Type B pancreatic cell (in vitro differentiated cells): ENCODE measurements at regions not wholly inside any gene's neighbourhood (a gene's known extent, or its start where the extent isn't known, plus 50 kb on each side); places are given as distances from the start of the nearest gene placed in this dataset.

Source experiments
- DNase-seq: peaks from one replicate; pipeline ENCODE4 v3.0.0; 2021; ENCODE audit warnings: mixed read lengths; ENCODE audit not compliant: unreplicated experiment; ENCODE audit errors: extremely low spot score
- H3K27ac Mint-ChIP-seq: 2 replicates; pipeline ENCODE4 v1.8.0; 2021; ENCODE audit warnings: mild to moderate bottlenecking, mixed read lengths
- H3K27me3 Mint-ChIP-seq: 2 replicates; pipeline ENCODE4 v1.8.0; 2021; ENCODE audit warnings: mixed read lengths
- H3K36me3 Mint-ChIP-seq: 2 replicates; pipeline ENCODE4 v1.8.0; 2021; ENCODE audit warnings: mixed read lengths
- H3K4me1 Mint-ChIP-seq: one replicate; pipeline ENCODE4 v1.8.0; 2021; ENCODE audit warnings: mixed read lengths; ENCODE audit not compliant: unreplicated experiment
- H3K4me3 Mint-ChIP-seq: 2 replicates; pipeline ENCODE4 v1.8.0; 2021; ENCODE audit warnings: mild to moderate bottlenecking, mixed read lengths
- H3K9me3 Mint-ChIP-seq: 2 replicates; pipeline ENCODE4 v1.8.0; 2021; ENCODE audit warnings: mixed read lengths
- TF ChIP-seq, protein P1 (sequence below): fragments of 200-600 bp; sonication (generic); conservative IDR thresholded peaks from 2 replicates; pipeline ENCODE4 v1.5.0; 2021; ENCODE audit warnings: antibody characterized with exemption, mild to moderate bottlenecking

DNA sequence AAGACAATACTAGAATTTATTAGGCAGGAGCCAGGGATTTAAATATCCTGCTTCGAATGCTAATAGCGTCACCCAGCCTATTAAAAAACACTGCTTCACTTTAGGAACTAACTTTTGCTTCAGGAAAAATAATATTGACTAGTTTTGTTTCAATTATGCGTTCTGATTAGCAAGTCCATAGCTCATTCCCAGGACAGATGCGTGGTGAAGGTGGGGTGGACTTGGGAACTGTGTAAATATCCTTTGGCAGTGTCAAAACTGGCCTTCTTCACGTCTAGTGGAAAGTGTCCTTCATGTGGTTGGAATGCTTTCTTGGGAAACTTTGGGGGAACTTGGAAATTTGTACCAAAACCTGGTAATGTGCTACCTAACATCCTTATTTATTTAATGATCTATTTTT lies 474.8 kb upstream of the NOVA1 start:
- Mint-ChIP-seq H3K4me3 (no peak overlapping the region), H3K27me3 (no peaks in the 10 kb centered on the region), H3K27ac (no peak overlapping the region), H3K36me3 (no peaks in the 10 kb centered on the region), H3K9me3 (no peaks in the 10 kb centered on the region), H3K4me1 (peaks cover 4% of the 10 kb centered on the region)
- TF ChIP-seq, protein P1, sequence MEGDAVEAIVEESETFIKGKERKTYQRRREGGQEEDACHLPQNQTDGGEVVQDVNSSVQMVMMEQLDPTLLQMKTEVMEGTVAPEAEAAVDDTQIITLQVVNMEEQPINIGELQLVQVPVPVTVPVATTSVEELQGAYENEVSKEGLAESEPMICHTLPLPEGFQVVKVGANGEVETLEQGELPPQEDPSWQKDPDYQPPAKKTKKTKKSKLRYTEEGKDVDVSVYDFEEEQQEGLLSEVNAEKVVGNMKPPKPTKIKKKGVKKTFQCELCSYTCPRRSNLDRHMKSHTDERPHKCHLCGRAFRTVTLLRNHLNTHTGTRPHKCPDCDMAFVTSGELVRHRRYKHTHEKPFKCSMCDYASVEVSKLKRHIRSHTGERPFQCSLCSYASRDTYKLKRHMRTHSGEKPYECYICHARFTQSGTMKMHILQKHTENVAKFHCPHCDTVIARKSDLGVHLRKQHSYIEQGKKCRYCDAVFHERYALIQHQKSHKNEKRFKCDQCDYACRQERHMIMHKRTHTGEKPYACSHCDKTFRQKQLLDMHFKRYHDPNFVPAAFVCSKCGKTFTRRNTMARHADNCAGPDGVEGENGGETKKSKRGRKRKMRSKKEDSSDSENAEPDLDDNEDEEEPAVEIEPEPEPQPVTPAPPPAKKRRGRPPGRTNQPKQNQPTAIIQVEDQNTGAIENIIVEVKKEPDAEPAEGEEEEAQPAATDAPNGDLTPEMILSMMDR = no peak
- no peak for DNase-seq

GRCh38 chr14:27075503-27075902 lies 477.7 kb upstream of the NOVA1 start:
- Mint-ChIP-seq H3K4me1 (peaks cover 4% of the 10 kb centered on the region), H3K27me3 (no peaks in the 10 kb centered on the region), H3K4me3 (no peak overlapping the region), H3K36me3 (no peaks in the 10 kb centered on the region), H3K27ac (no peak overlapping the region), H3K9me3 (no peaks in the 10 kb centered on the region)
- no peak for DNase-seq
- TF ChIP-seq, protein P1 = no peak

DNA sequence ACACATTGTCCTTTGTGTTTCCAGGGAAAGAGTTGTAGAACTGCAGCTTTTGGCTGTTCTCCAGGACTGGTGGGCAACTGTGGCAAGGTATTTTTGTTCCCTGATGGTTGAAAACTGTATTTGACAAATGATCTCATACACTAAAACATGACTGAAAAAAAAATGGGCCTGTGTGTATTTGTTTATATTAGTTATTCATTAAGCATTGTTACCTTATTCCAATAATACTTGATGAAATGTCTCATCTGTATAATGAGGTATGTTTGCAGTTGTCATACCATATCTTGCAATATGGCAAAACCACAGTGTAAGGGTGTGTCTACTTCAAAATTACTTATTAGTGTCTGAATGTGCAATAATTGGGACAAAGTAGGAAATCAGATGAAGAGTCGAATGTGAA lies 479.4 kb upstream of the NOVA1 start:
- DNase-seq = no peak
- no peaks in the 10 kb centered on the region for H3K27me3 Mint-ChIP-seq
- H3K27ac Mint-ChIP-seq = peak overlapping the region; percentile 55
- no peaks in the 10 kb centered on the region for H3K9me3 Mint-ChIP-seq
- H3K4me3 Mint-ChIP-seq = no peak overlapping the region
- TF ChIP-seq, protein P1 = no peak
- H3K36me3 Mint-ChIP-seq = no peaks in the 10 kb centered on the region
- peaks cover 4% of the 10 kb centered on the region for H3K4me1 Mint-ChIP-seq

- Mint-ChIP-seq H3K9me3 (no peaks in the 10 kb centered on the region), H3K4me3 (no peak overlapping the region), H3K36me3 (no peaks in the 10 kb centered on the region), H3K27ac (peak overlapping the region; percentile 55), H3K27me3 (no peaks in the 10 kb centered on the region), H3K4me1 (peaks cover 4% of the 10 kb centered on the region)
- DNase-seq = no peak
- TF ChIP-seq, protein P1 = no peak
Measured at GRCh38 chr14:27077710-27078109, 479.9 kb upstream of the NOVA1 start.

DNA sequence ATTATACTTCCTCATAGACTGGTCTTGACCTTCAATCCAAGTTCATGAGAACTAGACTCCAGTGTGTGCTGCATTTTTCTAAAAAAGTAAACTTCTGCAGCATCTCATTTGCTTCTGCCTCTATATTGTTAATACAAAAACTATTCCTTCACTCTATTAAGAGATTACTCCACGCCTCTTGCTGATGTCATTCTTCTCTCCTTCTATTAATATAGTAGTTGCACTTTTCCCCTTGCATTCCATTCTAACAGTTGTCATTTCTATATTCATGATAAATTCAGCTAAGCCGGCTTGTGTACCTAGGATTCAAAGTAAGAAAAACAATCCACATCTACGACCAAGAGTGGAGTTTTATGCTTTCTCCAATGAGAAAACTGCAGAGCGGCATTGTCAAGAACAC lies 480.4 kb upstream of the NOVA1 start:
- H3K4me1 Mint-ChIP-seq = peaks cover 4% of the 10 kb centered on the region
- TF ChIP-seq, protein P1 = no peak
- no peak for DNase-seq
- H3K9me3 Mint-ChIP-seq = no peaks in the 10 kb centered on the region
- H3K36me3 Mint-ChIP-seq = no peaks in the 10 kb centered on the region
- H3K27me3 Mint-ChIP-seq = no peaks in the 10 kb centered on the region
- H3K4me3 Mint-ChIP-seq = peak overlapping the region; percentile 4
- peak overlapping the region; percentile 55 for H3K27ac Mint-ChIP-seq

- Mint-ChIP-seq H3K4me3 (no peak overlapping the region), H3K27ac (no peak overlapping the region), H3K4me1 (peaks cover 4% of the 10 kb centered on the region), H3K9me3 (no peaks in the 10 kb centered on the region), H3K27me3 (no peaks in the 10 kb centered on the region), H3K36me3 (no peaks in the 10 kb centered on the region)
- DNase-seq = no peak
- TF ChIP-seq, protein P1 = no peak
Measured at GRCh38 chr14:27079716-27080115, 481.9 kb upstream of the NOVA1 start.
